ENCODE measurements at regions not wholly inside any gene's neighbourhood (a gene's known extent, or its start where the extent isn't known, plus 50 kb on each side); places are given as distances from the start of the nearest gene placed in this dataset.

- no peaks in the 10 kb centered on the region for H3K9me3 Mint-ChIP-seq
- DNase-seq = no peak
- H3K36me3 Mint-ChIP-seq (ENCODE audit: low read depth) = no peaks in the 10 kb centered on the region
- H3K4me3 Mint-ChIP-seq = no peak overlapping the region
- TF ChIP-seq, protein P1, sequence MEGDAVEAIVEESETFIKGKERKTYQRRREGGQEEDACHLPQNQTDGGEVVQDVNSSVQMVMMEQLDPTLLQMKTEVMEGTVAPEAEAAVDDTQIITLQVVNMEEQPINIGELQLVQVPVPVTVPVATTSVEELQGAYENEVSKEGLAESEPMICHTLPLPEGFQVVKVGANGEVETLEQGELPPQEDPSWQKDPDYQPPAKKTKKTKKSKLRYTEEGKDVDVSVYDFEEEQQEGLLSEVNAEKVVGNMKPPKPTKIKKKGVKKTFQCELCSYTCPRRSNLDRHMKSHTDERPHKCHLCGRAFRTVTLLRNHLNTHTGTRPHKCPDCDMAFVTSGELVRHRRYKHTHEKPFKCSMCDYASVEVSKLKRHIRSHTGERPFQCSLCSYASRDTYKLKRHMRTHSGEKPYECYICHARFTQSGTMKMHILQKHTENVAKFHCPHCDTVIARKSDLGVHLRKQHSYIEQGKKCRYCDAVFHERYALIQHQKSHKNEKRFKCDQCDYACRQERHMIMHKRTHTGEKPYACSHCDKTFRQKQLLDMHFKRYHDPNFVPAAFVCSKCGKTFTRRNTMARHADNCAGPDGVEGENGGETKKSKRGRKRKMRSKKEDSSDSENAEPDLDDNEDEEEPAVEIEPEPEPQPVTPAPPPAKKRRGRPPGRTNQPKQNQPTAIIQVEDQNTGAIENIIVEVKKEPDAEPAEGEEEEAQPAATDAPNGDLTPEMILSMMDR (IDR thresholded peaks at IDR 0.05) = no peak
- no peaks in the 10 kb centered on the region; the same call in 1 of the 2 replicates for H3K27me3 Mint-ChIP-seq (ENCODE audit: insufficient read depth)
- peaks cover 8% of the 10 kb centered on the region; the same call in 1 of the 2 replicates for H3K4me1 Mint-ChIP-seq (ENCODE audit: low read depth)
- no peak overlapping the region for H3K27ac Mint-ChIP-seq
These were observed 788.7 kb upstream of the DPPA4 start for GRCh38 chr3:110126065-110126464.

GRCh38 chr3:110133971-110134370, 796.6 kb upstream of the DPPA4 start:
- no peaks in the 10 kb centered on the region for H3K9me3 Mint-ChIP-seq
- no peak overlapping the region for H3K4me3 Mint-ChIP-seq
- no peak for DNase-seq
- TF ChIP-seq, protein P1 (IDR thresholded peaks at IDR 0.05) = no peak
- H3K27me3 Mint-ChIP-seq (ENCODE audit: insufficient read depth) = no peaks in the 10 kb centered on the region; the same call in 1 of the 2 replicates
- H3K36me3 Mint-ChIP-seq (ENCODE audit: low read depth) = no peaks in the 10 kb centered on the region; the same call in 1 of the 2 replicates
- H3K27ac Mint-ChIP-seq = no peak overlapping the region
- H3K4me1 Mint-ChIP-seq (ENCODE audit: low read depth) = peaks cover 20% of the 10 kb centered on the region; the same call in 1 of the 2 replicates

DNA sequence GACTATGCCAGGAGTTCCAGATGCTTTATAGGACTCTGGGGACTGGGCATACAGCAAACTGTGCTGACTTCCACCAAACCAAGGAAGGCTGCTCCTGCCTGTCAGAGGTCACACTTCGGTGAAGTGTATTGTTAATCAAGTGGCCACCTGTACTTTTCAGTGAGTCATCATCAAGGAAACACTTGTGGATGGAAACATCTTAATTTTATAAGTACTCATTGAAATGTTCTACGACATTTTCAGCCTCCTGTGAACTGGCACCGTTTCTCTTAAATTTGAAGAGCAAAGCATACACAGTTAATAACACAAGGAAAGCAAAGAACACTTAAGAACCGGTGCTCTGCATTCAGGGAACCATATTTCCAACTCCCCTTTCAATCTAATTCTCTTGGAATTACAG, 801.7 kb upstream of the DPPA4 start:
- H3K27me3 Mint-ChIP-seq (ENCODE audit: insufficient read depth) = no peaks in the 10 kb centered on the region
- TF ChIP-seq, protein P1 (IDR thresholded peaks at IDR 0.05) = no peak
- H3K4me3 Mint-ChIP-seq = no peak overlapping the region
- H3K36me3 Mint-ChIP-seq (ENCODE audit: low read depth) = no peaks in the 10 kb centered on the region; the same call in 1 of the 2 replicates
- no peak for DNase-seq
- peaks cover 5% of the 10 kb centered on the region; the same call in 1 of the 2 replicates for H3K4me1 Mint-ChIP-seq (ENCODE audit: low read depth)
- H3K27ac Mint-ChIP-seq = no peak overlapping the region
- H3K9me3 Mint-ChIP-seq = no peaks in the 10 kb centered on the region

GRCh38 chr3:110139821-110140220, 802.5 kb upstream of the DPPA4 start:
- Mint-ChIP-seq H3K4me3 (no peak overlapping the region), H3K9me3 (no peaks in the 10 kb centered on the region), H3K27ac (no peak overlapping the region), H3K27me3 (ENCODE audit: insufficient read depth) (no peaks in the 10 kb centered on the region), H3K4me1 (ENCODE audit: low read depth) (no peaks in the 10 kb centered on the region), H3K36me3 (ENCODE audit: low read depth) (no peaks in the 10 kb centered on the region)
- DNase-seq = no peak
- TF ChIP-seq, protein P1 (IDR thresholded peaks at IDR 0.05) = no peak

DNA sequence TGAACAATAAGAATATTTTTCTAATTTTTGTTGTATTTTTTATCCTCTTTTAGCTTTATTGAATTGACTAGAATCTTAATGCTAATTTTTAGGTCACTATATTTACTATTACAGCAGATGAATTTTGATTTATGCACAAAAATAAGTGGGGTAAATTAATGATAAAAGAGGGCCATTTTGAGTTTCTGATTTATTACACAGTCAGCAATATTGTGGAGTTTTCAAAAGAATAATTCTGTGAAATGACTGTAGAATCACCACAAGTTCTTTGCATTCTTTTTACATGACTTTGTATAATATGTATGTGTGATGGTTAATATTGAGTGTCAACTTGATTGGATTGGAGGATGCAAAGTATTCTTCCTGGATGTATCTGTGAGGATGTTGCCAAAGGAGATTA, 812.4 kb upstream of the DPPA4 start:
- Mint-ChIP-seq H3K4me3 (no peak overlapping the region), H3K27ac (no peak overlapping the region)
- TF ChIP-seq, protein P1 (IDR thresholded peaks at IDR 0.05) = no peak

DNA sequence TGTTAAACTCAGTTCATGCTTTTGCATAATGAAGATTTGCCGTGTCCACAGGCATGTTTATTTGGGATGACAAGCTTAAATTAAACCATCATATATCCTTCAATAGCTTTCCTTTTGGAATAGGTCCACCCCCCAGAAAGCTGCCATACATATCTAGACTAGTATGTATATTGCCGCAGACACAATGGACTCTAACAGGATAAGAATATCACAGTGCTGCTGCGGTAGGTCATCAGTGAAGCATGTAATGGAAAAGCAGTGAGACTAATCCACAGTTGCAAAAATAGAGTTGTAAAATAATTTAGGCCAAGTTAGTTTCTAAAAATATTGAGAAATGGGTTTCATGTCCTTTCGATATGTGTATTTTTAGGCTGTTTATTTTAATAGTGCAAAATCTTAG, 819.9 kb upstream of the DPPA4 start:
- TF ChIP-seq, protein P1 (IDR thresholded peaks at IDR 0.05) = no peak
- H3K9me3 Mint-ChIP-seq = no peaks in the 10 kb centered on the region
- no peaks in the 10 kb centered on the region for H3K27me3 Mint-ChIP-seq (ENCODE audit: insufficient read depth)
- H3K27ac Mint-ChIP-seq = no peak overlapping the region
- H3K36me3 Mint-ChIP-seq (ENCODE audit: low read depth) = no peaks in the 10 kb centered on the region
- no peak for DNase-seq
- H3K4me3 Mint-ChIP-seq = no peak overlapping the region
- H3K4me1 Mint-ChIP-seq (ENCODE audit: low read depth) = no peaks in the 10 kb centered on the region

More for the DNA sequence above, 812.4 kb upstream of the DPPA4 start:
- Mint-ChIP-seq H3K4me1 (ENCODE audit: low read depth) (peaks cover 8% of the 10 kb centered on the region), H3K27me3 (ENCODE audit: insufficient read depth) (no peaks in the 10 kb centered on the region; the same call in 1 of the 2 replicates), H3K36me3 (ENCODE audit: low read depth) (no peaks in the 10 kb centered on the region), H3K9me3 (no peaks in the 10 kb centered on the region)
- no peak for DNase-seq

Data from HFFc6 (cell line).